Kidney (tissue), 13 donors: ENCODE measurements at regions not wholly inside any gene's neighbourhood (a gene's known extent, or its start where the extent isn't known, plus 50 kb on each side); places are given as distances from the start of the nearest gene placed in this dataset.

Source experiments
- DNase-seq, 5 donors: peaks; one replicate each; pipeline ENCODE4 v3.0.0-alpha.2; 2013 to 2020
- FAIRE-seq: peaks from 2 replicates; lab custom pipeline; 2012; peaks lifted over from hg19 to GRCh38; lab: Jason Lieb, UNC
- H3K27ac ChIP-seq, 2 donors: one replicate each; pipeline ENCODE4 v1.7.0; 2013; ENCODE audit warnings: low read depth in 2 of 2, low read length in 2 of 2, inconsistent platforms in 1 of 2
- H3K27me3 ChIP-seq: one replicate; pipeline ENCODE4 v1.7.1; 2013; ENCODE audit warnings: low read length, inconsistent platforms; ENCODE audit not compliant: control insufficient read depth, insufficient read depth
- H3K36me3 ChIP-seq, 3 donors: one replicate each; pipeline versions ENCODE4 v1.7.0 to v1.7.1; 2013; ENCODE audit warnings: low read length in 3 of 3, control low read depth in 1 of 3, inconsistent platforms in 1 of 3; ENCODE audit not compliant: insufficient read depth in 3 of 3, control insufficient read depth in 2 of 3
- H3K4me1 ChIP-seq, 3 donors: one replicate each; pipeline versions ENCODE4 v1.7.0 to v1.7.1; 2013; ENCODE audit warnings: low read length in 3 of 3, inconsistent platforms in 1 of 3, low read depth in 1 of 3; ENCODE audit not compliant: control insufficient read depth in 2 of 3, insufficient read depth in 2 of 3
- H3K4me3 ChIP-seq, 3 donors: one replicate each; pipeline versions ENCODE4 v1.7.0 to v1.8.1; 2013; ENCODE audit warnings: low read length in 3 of 3, control low read depth in 1 of 3, inconsistent platforms in 1 of 3
- H3K9ac ChIP-seq, 3 donors: one replicate each; pipeline versions ENCODE4 v1.7.0 to v1.7.1; 2013; ENCODE audit warnings: low read length in 3 of 3, control low read depth in 1 of 3, inconsistent platforms in 1 of 3
- H3K9me3 ChIP-seq, 3 donors: one replicate each; pipeline versions ENCODE4 v1.7.0 to v1.7.1; 2013; ENCODE audit warnings: low read length in 3 of 3, control low read depth in 1 of 3, inconsistent platforms in 1 of 3; ENCODE audit not compliant: control insufficient read depth in 2 of 3, insufficient read depth in 1 of 3
- intact Hi-C: fragments of 100-400 bp; cut with DNase I; formaldehyde crosslinking; loops from one replicate; pipeline ENCODE4 v1.11.1; 2022
- TF ChIP-seq, protein P1 (sequence below): IDR thresholded peaks from 3 replicates; pipeline ENCODE4 v1.5.1; 2012; ENCODE audit warnings: mild to moderate bottlenecking, moderate library complexity, borderline replicate concordance; ENCODE audit not compliant: insufficient read depth; ENCODE audit errors: extremely low read depth
- donor health status: control.
- donor health status: control.
- donor health status: control.
- donor health status: control.
- donor health status: control.
- donor health status: DM: yes; HTN: yes; CAD: no.
- donor health status: Normal renal cell carcinoma (clear cell type).

DNA sequence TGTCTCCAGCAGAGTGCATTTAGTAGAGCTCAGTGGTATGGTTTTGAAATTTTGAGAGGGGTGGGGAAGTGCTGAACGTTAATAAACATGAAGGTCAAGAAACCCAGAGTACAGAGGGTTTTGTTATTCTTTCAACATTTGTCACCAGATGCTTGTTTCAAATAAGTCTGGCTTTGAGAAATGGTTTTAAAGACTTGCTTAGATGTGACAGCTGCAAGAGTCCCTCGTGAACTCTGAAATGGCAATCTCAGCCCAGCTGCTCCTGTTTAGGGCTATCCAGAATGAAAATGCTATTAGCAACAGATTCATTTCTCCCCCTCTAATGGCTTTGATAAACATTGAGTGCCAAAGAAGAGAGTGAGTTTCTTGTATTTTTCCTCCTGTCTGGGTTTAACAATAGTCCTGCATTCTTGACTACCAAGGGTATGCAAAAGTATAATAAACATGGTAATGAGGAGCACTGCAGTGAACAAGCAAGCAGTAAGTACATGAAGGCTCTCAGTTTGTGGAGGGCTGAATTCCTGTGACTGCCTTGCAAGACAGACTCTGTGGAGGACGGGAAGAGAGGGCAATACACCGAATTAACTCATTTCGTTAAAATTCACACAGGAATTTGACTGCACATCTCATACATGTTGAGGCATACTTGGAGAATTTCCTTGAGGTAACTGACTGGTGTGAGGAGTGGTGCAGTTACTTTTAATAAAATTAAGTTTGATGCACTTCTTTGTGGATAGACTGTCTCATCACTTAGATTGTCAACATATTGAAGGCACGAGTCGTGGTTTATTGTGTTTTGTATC, 490.9 kb downstream of the REEP3 start:
- Histone ChIP-seq H3K36me3 (no peaks in the 10 kb centered on the region), H3K27me3 (no peaks in the 10 kb centered on the region), H3K4me3 (no peak overlapping the region), H3K9me3 (no peaks in the 10 kb centered on the region), H3K4me1 (no peaks in the 10 kb centered on the region), H3K27ac (no peak overlapping the region), H3K9ac (no peak overlapping the region)
- intact Hi-C loops, result no loop called here
- TF ChIP-seq, protein P1, sequence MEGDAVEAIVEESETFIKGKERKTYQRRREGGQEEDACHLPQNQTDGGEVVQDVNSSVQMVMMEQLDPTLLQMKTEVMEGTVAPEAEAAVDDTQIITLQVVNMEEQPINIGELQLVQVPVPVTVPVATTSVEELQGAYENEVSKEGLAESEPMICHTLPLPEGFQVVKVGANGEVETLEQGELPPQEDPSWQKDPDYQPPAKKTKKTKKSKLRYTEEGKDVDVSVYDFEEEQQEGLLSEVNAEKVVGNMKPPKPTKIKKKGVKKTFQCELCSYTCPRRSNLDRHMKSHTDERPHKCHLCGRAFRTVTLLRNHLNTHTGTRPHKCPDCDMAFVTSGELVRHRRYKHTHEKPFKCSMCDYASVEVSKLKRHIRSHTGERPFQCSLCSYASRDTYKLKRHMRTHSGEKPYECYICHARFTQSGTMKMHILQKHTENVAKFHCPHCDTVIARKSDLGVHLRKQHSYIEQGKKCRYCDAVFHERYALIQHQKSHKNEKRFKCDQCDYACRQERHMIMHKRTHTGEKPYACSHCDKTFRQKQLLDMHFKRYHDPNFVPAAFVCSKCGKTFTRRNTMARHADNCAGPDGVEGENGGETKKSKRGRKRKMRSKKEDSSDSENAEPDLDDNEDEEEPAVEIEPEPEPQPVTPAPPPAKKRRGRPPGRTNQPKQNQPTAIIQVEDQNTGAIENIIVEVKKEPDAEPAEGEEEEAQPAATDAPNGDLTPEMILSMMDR, result no peak
- DNase-seq, result peak in 2 of 5 donors; percentile 10 to 42
- FAIRE-seq, result no peak

DNA sequence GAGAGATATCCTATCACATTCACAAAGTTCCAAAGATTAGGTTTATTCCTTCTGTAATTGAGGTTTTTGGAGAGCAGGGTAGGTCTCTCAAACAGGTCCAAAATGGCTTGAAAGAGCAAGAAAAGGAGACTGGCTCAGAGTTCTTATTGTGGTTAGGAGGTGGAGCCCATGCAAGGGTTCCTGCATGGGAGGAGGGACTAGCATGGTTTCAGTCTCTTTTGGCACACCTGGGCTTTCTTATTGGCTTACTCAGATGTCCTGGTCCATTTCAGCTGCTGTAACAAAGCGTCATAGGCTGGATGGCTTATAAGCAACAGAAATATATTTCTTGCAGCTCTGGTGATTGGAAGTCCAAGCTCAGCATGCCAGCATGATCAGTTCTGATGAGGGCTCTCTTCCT, 493.1 kb downstream of the REEP3 start:
- Histone ChIP-seq H3K4me1 (no peaks in the 10 kb centered on the region), H3K9ac (no peak overlapping the region), H3K27ac (no peak overlapping the region), H3K27me3 (no peaks in the 10 kb centered on the region), H3K4me3 (no peak overlapping the region), H3K9me3 (no peaks in the 10 kb centered on the region), H3K36me3 (no peaks in the 10 kb centered on the region)
- no peak for DNase-seq
- TF ChIP-seq, protein P1, result no peak
- intact Hi-C loops, result no loop called here
- no peak for FAIRE-seq

DNA sequence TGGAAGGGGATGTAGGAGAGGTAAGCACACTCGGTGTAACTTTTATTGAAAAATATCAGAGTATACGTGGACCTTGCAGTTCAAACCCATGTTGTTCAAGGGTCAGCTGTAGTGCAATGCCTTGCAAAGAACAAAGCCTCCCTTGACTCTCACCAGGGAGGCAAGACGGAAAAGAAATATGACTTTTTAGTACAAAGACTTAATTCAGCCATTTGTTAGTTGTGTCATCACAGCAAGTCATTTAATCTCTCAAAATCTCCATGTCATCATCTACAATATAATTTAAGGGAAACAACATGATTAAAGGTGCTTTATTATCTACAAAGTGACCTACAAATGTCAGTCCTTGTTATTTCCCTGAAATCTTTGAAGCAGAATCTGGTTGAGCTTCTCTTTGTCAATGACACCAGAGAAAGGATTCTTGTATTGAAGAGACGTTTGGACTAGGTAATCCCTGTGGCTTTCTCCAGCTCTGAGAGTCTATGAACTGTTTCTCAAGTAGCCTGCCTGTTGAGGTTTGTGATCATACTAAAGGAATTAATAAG, 502.8 kb downstream of the REEP3 start:
- no peak overlapping the region for H3K4me3 ChIP-seq
- no peaks in the 10 kb centered on the region for H3K9me3 ChIP-seq
- no peak overlapping the region for H3K9ac ChIP-seq
- TF ChIP-seq, protein P1, result no peak
- H3K36me3 ChIP-seq, result no peaks in the 10 kb centered on the region
- H3K27ac ChIP-seq, result no peak overlapping the region
- FAIRE-seq, result no peak
- H3K27me3 ChIP-seq, result no peaks in the 10 kb centered on the region
- no peak for DNase-seq
- intact Hi-C loops, result no loop called here
- no peaks in the 10 kb centered on the region for H3K4me1 ChIP-seq
